HepG2 (cell line): ENCODE measurements at regions not wholly inside any gene's neighbourhood (a gene's known extent, or its start where the extent isn't known, plus 50 kb on each side); places are given as distances from the start of the nearest gene placed in this dataset.

ENCODE experiments used
- ATAC-seq: fragments of 200-7000 bp; cut with Tn5 transposase; 3 replicates; pipeline ENCODE4 v1.9.1; 2020; ENCODE audit warnings: mild to moderate bottlenecking, moderate library complexity
- BruUV-seq: library from RNA; stranded (reverse); fragments of 400-500 nt; replicated peaks from 2 replicates; lab custom pipeline; 2021; lab: Mats Ljungman, UMichigan
- CTCF ChIA-PET: fragments of 300-600 bp; formaldehyde crosslinking; extraction: SDS; loops from one replicate; lab custom pipeline; 2021; ENCODE audit warnings: low total read pairs, inconsistent platforms, low intra/inter-chr PET ratio; lab: Yijun Ruan, JAX
- POLR2A ChIA-PET: fragments of 350-600 bp; sonication (Branson Sonifier 250); formaldehyde crosslinking; loops from one replicate; lab custom pipeline; 2020; ENCODE audit warnings: antibody characterized with exemption, inconsistent platforms; lab: Yijun Ruan, JAX
- DNase-seq: peaks from one replicate; pipeline ENCODE4 v3.0.0-alpha.2; 2015; ENCODE audit warnings: low spot score
- FAIRE-seq: peaks from 3 replicates; lab custom pipeline; 2011; peaks lifted over from hg19 to GRCh38; lab: Jason Lieb, UNC
- H2AFZ ChIP-seq: one replicate; pipeline ENCODE4 v1.6.1; 2011; ENCODE audit warnings: low read length, inconsistent platforms
- H3K27ac ChIP-seq: fragments of 300-600 bp; 3 replicates; pipeline ENCODE4 v1.8.0; 2011; ENCODE audit warnings: mixed run types, mild to moderate bottlenecking, mixed read lengths, low read length, inconsistent platforms; ENCODE audit not compliant: insufficient read depth; ENCODE audit errors: extremely low read length
- H3K27me3 ChIP-seq, 2 experiments: fragments of 200-600 bp in 1 of 2; 2 replicates in 1 of 2; 3 replicates in 1 of 2; pipeline versions ENCODE4 v1.6.0 to v1.8.0; 2011; ENCODE audit warnings: low read length in 2 of 2, mild to moderate bottlenecking in 2 of 2, moderate library complexity in 2 of 2, inconsistent platforms in 1 of 2; ENCODE audit not compliant: insufficient read depth in 2 of 2, control insufficient read depth in 1 of 2
- H3K36me3 ChIP-seq, 2 experiments: fragments of 200-600 bp in 1 of 2; replicated peaks in 1 of 2; 2 replicates in 1 of 2; 3 replicates in 1 of 2; pipeline versions ENCODE4 v1.5.1 to v1.8.0; 2011; ENCODE audit warnings: low read length in 2 of 2, inconsistent platforms in 1 of 2; ENCODE audit not compliant: insufficient read depth in 2 of 2, control insufficient read depth in 1 of 2
- H3K4me1 ChIP-seq: 2 replicates; pipeline ENCODE4 v1.5.1; 2012; ENCODE audit warnings: low read length, inconsistent platforms; ENCODE audit not compliant: insufficient read depth
- H3K4me2 ChIP-seq: 2 replicates; pipeline ENCODE4 v1.6.0; 2011; ENCODE audit warnings: low read depth, low read length, inconsistent platforms
- H3K4me3 ChIP-seq, 3 experiments: fragments of 200-600 bp in 1 of 3; sonication (generic), shearing (Covaris generic) in 1 of 3; replicated peaks in 1 of 3; 2 replicates each; pipeline ENCODE4 v1.5.1; 2011 to 2016; ENCODE audit warnings: low read length in 3 of 3, inconsistent platforms in 2 of 3, low read depth in 2 of 3, mild to moderate bottlenecking in 2 of 3, control low read depth in 1 of 3, mixed read lengths in 1 of 3; ENCODE audit not compliant: insufficient read depth in 1 of 3
- H3K79me2 ChIP-seq: one replicate; pipeline ENCODE4 v1.6.1; 2011; ENCODE audit warnings: low read length, inconsistent platforms; ENCODE audit not compliant: insufficient read depth
- H3K9ac ChIP-seq: 2 replicates; pipeline ENCODE4 v1.6.0; 2011; ENCODE audit warnings: mild to moderate bottlenecking, low read depth, low read length, inconsistent platforms; ENCODE audit not compliant: insufficient read depth
- H3K9me3 ChIP-seq: 2 replicates; pipeline ENCODE4 v1.5.1; 2012; ENCODE audit warnings: mild to moderate bottlenecking, low read length
- H4K20me1 ChIP-seq: 2 replicates; pipeline ENCODE4 v1.6.0; 2011; ENCODE audit warnings: inconsistent platforms, mild to moderate bottlenecking, low read length, moderate library complexity; ENCODE audit not compliant: insufficient read depth
- AGO2 ChIP-seq: fragments of 200-400 bp; formaldehyde crosslinking; optimal IDR thresholded peaks from 2 replicates; pipeline ENCODE3; 2017; ENCODE audit warnings: mild to moderate bottlenecking, low read depth, low read length, moderate library complexity
- CERS6 ChIP-seq: sonication (generic); formaldehyde crosslinking; IDR thresholded peaks from 2 replicates; pipeline ENCODE4 v1.5.0; 2020; ENCODE audit warnings: missing genetic modification reagents
- CHCHD3 ChIP-seq: sonication (generic); formaldehyde crosslinking; IDR thresholded peaks from 2 replicates; pipeline ENCODE4 v1.8.0; 2022; ENCODE audit warnings: mild to moderate bottlenecking, missing genetic modification reagents, moderate library complexity
- GATAD2A ChIP-seq: IDR thresholded peaks from 2 replicates; pipeline ENCODE4 v1.6.1; 2016
- ISX ChIP-seq: sonication (generic); formaldehyde crosslinking; conservative IDR thresholded peaks from 2 replicates; pipeline ENCODE4 v1.5.0; 2020; ENCODE audit warnings: missing genetic modification reagents
- LRRFIP1 ChIP-seq: sonication (generic); formaldehyde crosslinking; conservative IDR thresholded peaks from 2 replicates; pipeline ENCODE4 v1.4.0; 2020; ENCODE audit warnings: missing genetic modification reagents
- NFKBIZ ChIP-seq: IDR thresholded peaks from 2 replicates; pipeline ENCODE4 v1.6.1; 2018; ENCODE audit warnings: missing genetic modification reagents, missing compliant biosample characterization
- SIX4 ChIP-seq: sonication (generic); formaldehyde crosslinking; IDR thresholded peaks from 2 replicates; pipeline ENCODE4 v1.4.0; 2020; ENCODE audit warnings: missing genetic modification reagents
- ZNF224 ChIP-seq: sonication (generic); formaldehyde crosslinking; IDR thresholded peaks from 2 replicates; pipeline ENCODE4 v1.5.0; 2020; ENCODE audit warnings: mild to moderate bottlenecking, missing genetic modification reagents
- ZNF225 ChIP-seq: sonication (generic); formaldehyde crosslinking; IDR thresholded peaks from 2 replicates; pipeline ENCODE4 v1.4.0; 2020; ENCODE audit warnings: mild to moderate bottlenecking, missing genetic modification reagents
- ZNF333 ChIP-seq: sonication (generic); formaldehyde crosslinking; IDR thresholded peaks from 2 replicates; pipeline ENCODE4 v1.4.0; 2020; ENCODE audit warnings: mild to moderate bottlenecking, missing genetic modification reagents, borderline replicate concordance
- ZNF335 ChIP-seq: sonication (generic); formaldehyde crosslinking; IDR thresholded peaks from 2 replicates; pipeline ENCODE4 v1.4.0; 2020; ENCODE audit warnings: missing genetic modification reagents
- ZNF501 ChIP-seq: sonication (generic); formaldehyde crosslinking; IDR thresholded peaks from 2 replicates; pipeline ENCODE4 v1.5.1; 2020; ENCODE audit warnings: mild to moderate bottlenecking, moderate library complexity, missing genetic modification reagents
- ZNF510 ChIP-seq: sonication (generic); formaldehyde crosslinking; IDR thresholded peaks from 2 replicates; pipeline ENCODE4 v1.4.0; 2020; ENCODE audit warnings: low read depth, mild to moderate bottlenecking, missing genetic modification reagents
- ZNF816 ChIP-seq: sonication (generic); formaldehyde crosslinking; IDR thresholded peaks from 2 replicates; pipeline ENCODE4 v1.8.0; 2022; ENCODE audit warnings: missing genetic modification reagents, mild to moderate bottlenecking, borderline replicate concordance
- WGBS: methylation state at CpG from one replicate; pipeline ENCODE4 v1.1.6; 2017; ENCODE audit warnings: low lambda C conversion rate; 5-methylcytosine and 5-hydroxymethylcytosine counted together
- in situ Hi-C: cut with HindIII; loops from 2 replicates; pipeline ENCODE4 v1.10.0; 2017; ENCODE audit warnings: low pct_unique_long_range_greater_than_20kb; ENCODE audit not compliant: extremely low pct_ligation_motif_present
- intact Hi-C: fragments of 100-400 bp; cut with micrococcal nuclease; formaldehyde crosslinking; loops from one replicate; pipeline ENCODE4 v1.10.0; 2022; ENCODE audit not compliant: unreplicated experiment

- no peak for TF ChIP-seq CERS6
- no peak for TF ChIP-seq GATAD2A (CRISPR knock-in tag)
- TF ChIP-seq LRRFIP1 (CRISPR knock-in tag), result no peak
- TF ChIP-seq AGO2, result no peak
- TF ChIP-seq SIX4, result no peak
- no peak for TF ChIP-seq ZNF816
- TF ChIP-seq, all 625 proteins: peak for 0
These were observed 213.5 kb upstream of the KCNG1 start (continued) for GRCh38 chr20:51236421-51236820.

- DNase-seq, result no peak
- Histone ChIP-seq H3K4me1 (no peaks in the 10 kb centered on the region), H2AFZ (no peak overlapping the region), H3K4me3 (no peak overlapping the region), H3K79me2 (no peaks in the 10 kb centered on the region), H3K36me3 (no peaks in the 10 kb centered on the region; a peak in 1 of 5 replicates), H4K20me1 (no peaks in the 10 kb centered on the region), H3K9me3 (no peaks in the 10 kb centered on the region), H3K27ac (no peak overlapping the region), H3K4me2 (no peak overlapping the region), H3K9ac (no peak overlapping the region), H3K27me3 (peaks cover 9 to 51% of the 10 kb centered on the region in 2 experiments; a peak in 4 of 5 replicates)
- CTCF ChIA-PET, result no interaction called here
- no peak for ATAC-seq
- no peak for FAIRE-seq
- intact Hi-C loops, result no loop called here
- in situ Hi-C loops, result no loop called here
- 14% methylated on average over 6 of the region's 6 CpGs for WGBS
- TF ChIP-seq ZNF333, result no peak
- no peak for TF ChIP-seq ZNF225 (CRISPR knock-in tag)
- TF ChIP-seq ISX, result no peak
- no peak for TF ChIP-seq ZNF501 (CRISPR knock-in tag)
- TF ChIP-seq CHCHD3 (CRISPR knock-in tag), result no peak
- TF ChIP-seq ZNF510 (CRISPR knock-in tag), result no peak
- TF ChIP-seq ZNF335 (CRISPR knock-in tag), result no peak
- TF ChIP-seq NFKBIZ (CRISPR knock-in tag), result no peak
- no peak for TF ChIP-seq ZNF224 (CRISPR knock-in tag)
- POLR2A ChIA-PET, result no interaction called here
- no TSS peak for BruUV-seq
These were observed 210.4 kb upstream of the KCNG1 start for GRCh38 chr20:51233345-51233744.
